H9 (cell line): ENCODE measurements at regions not wholly inside any gene's neighbourhood (a gene's known extent, or its start where the extent isn't known, plus 50 kb on each side); places are given as distances from the start of the nearest gene placed in this dataset.

ENCODE experiments used
- DNase-seq: peaks from one replicate; pipeline ENCODE4 v3.0.0-alpha.2; 2017
- H2AFZ ChIP-seq: one replicate; pipeline ENCODE4 v1.6.1; 2013; ENCODE audit warnings: mild to moderate bottlenecking, low read length, control low read depth, moderate library complexity
- H2AK5ac ChIP-seq: 2 replicates; pipeline ENCODE4 v1.6.1; 2013; ENCODE audit warnings: low read length, control low read depth, mixed read lengths; ENCODE audit not compliant: insufficient read length
- H2BK120ac ChIP-seq: one replicate; pipeline ENCODE4 v1.6.1; 2013; ENCODE audit warnings: low read depth, mild to moderate bottlenecking, low read length, control low read depth, inconsistent platforms; ENCODE audit not compliant: poor library complexity, severe bottlenecking
- H2BK12ac ChIP-seq: 2 replicates; pipeline ENCODE4 v1.6.1; 2013; ENCODE audit warnings: low read length, control low read depth, mixed read lengths, low read depth; ENCODE audit not compliant: insufficient read length
- H2BK15ac ChIP-seq: 2 replicates; pipeline ENCODE4 v1.6.1; 2013; ENCODE audit warnings: low read depth, low read length, control low read depth
- H2BK20ac ChIP-seq: one replicate; pipeline ENCODE4 v1.6.1; 2013; ENCODE audit warnings: low read depth, mild to moderate bottlenecking, low read length, control low read depth, inconsistent platforms; ENCODE audit not compliant: poor library complexity, severe bottlenecking
- H2BK5ac ChIP-seq: 2 replicates; pipeline ENCODE4 v1.6.1; 2013; ENCODE audit warnings: low read length, control low read depth, mixed read lengths; ENCODE audit not compliant: insufficient read length
- H3K14ac ChIP-seq: 2 replicates; pipeline ENCODE4 v1.6.1; 2013; ENCODE audit warnings: low read length, control low read depth; ENCODE audit not compliant: insufficient read depth
- H3K18ac ChIP-seq: 2 replicates; pipeline ENCODE4 v1.6.1; 2013; ENCODE audit warnings: low read depth, mild to moderate bottlenecking, mixed read lengths, low read length, control low read depth; ENCODE audit not compliant: insufficient read length
- H3K23ac ChIP-seq: 2 replicates; pipeline ENCODE4 v1.6.1; 2013; ENCODE audit warnings: low read length, control low read depth, mixed read lengths, low read depth; ENCODE audit not compliant: insufficient read length
- H3K23me2 ChIP-seq: 2 replicates; pipeline ENCODE4 v1.6.1; 2013; ENCODE audit warnings: low read depth, mild to moderate bottlenecking, mixed read lengths, low read length, control low read depth; ENCODE audit not compliant: insufficient read length, poor library complexity, severe bottlenecking
- H3K27ac ChIP-seq: 2 replicates; pipeline ENCODE4 v1.5.1; 2013; ENCODE audit warnings: low read length, control low read depth, mixed read lengths, low read depth; ENCODE audit not compliant: insufficient read length
- H3K27me3 ChIP-seq: 2 replicates; pipeline ENCODE4 v1.6.1; 2013; ENCODE audit warnings: low read length, control low read depth, inconsistent platforms; ENCODE audit not compliant: insufficient read depth
- H3K4ac ChIP-seq: 2 replicates; pipeline ENCODE4 v1.6.1; 2013; ENCODE audit warnings: low read depth, mild to moderate bottlenecking, control low read depth, inconsistent platforms, low read length, moderate library complexity
- H3K4me1 ChIP-seq: 2 replicates; pipeline ENCODE4 v1.6.1; 2013; ENCODE audit warnings: low read length, control low read depth, inconsistent platforms; ENCODE audit not compliant: insufficient read depth
- H3K4me2 ChIP-seq: 2 replicates; pipeline ENCODE4 v1.6.1; 2013; ENCODE audit warnings: low read length, control low read depth, mixed read lengths; ENCODE audit not compliant: insufficient read length, insufficient read depth
- H3K56ac ChIP-seq: 2 replicates; pipeline ENCODE4 v1.6.1; 2013; ENCODE audit warnings: low read depth, mild to moderate bottlenecking, mixed read lengths, low read length, control low read depth; ENCODE audit not compliant: insufficient read length
- H3K79me1 ChIP-seq: 2 replicates; pipeline ENCODE4 v1.6.1; 2013; ENCODE audit warnings: low read depth, mild to moderate bottlenecking, moderate library complexity, low read length, control low read depth, inconsistent platforms; ENCODE audit not compliant: insufficient read depth, poor library complexity, severe bottlenecking
- H3K79me2 ChIP-seq: 2 replicates; pipeline ENCODE4 v1.6.1; 2013; ENCODE audit warnings: low read length, control low read depth, inconsistent platforms; ENCODE audit not compliant: insufficient read depth
- H3K9ac ChIP-seq: 2 replicates; pipeline ENCODE4 v1.6.1; 2013; ENCODE audit warnings: low read length, control low read depth, mixed read lengths; ENCODE audit not compliant: insufficient read length; ENCODE audit errors: extremely low read depth
- H3K9me3 ChIP-seq: one replicate; pipeline ENCODE4 v1.6.1; 2013; ENCODE audit warnings: low read depth, low read length, inconsistent platforms; ENCODE audit not compliant: control insufficient read depth
- H3T11ph ChIP-seq: one replicate; pipeline ENCODE4 v1.6.1; 2013; ENCODE audit warnings: mild to moderate bottlenecking, low read length, control low read depth, inconsistent platforms
- H4K20me1 ChIP-seq: one replicate; pipeline ENCODE4 v1.6.1; 2013; ENCODE audit not compliant: control insufficient read depth, insufficient read length, insufficient read depth
- H4K5ac ChIP-seq: 2 replicates; pipeline ENCODE4 v1.6.1; 2013; ENCODE audit warnings: low read depth, mild to moderate bottlenecking, mixed read lengths, low read length, control low read depth; ENCODE audit not compliant: insufficient read length
- H4K8ac ChIP-seq: replicated peaks from 2 replicates; pipeline ENCODE4 v1.6.1; 2013; ENCODE audit warnings: low read length, control low read depth, mixed read lengths, low read depth; ENCODE audit not compliant: insufficient read length
- H4K91ac ChIP-seq: 2 replicates; pipeline ENCODE4 v1.6.1; 2013; ENCODE audit warnings: low read depth, mild to moderate bottlenecking, moderate library complexity, mixed read lengths, low read length, control low read depth; ENCODE audit not compliant: insufficient read length
- H3K27ac Mint-ChIP-seq, 3 experiments: 2 replicates in 2 of 3; 3 replicates in 1 of 3; pipeline ENCODE4 v1.8.0; 2020 to 2021; ENCODE audit warnings: mixed read lengths in 3 of 3, mild to moderate bottlenecking in 1 of 3, moderate library complexity in 1 of 3
- H3K27me3 Mint-ChIP-seq: 2 replicates; pipeline ENCODE4 v1.8.0; 2021; ENCODE audit warnings: low read depth, mild to moderate bottlenecking, moderate library complexity, mixed read lengths
- H3K36me3 Mint-ChIP-seq, 3 experiments: 2 replicates in 2 of 3; 3 replicates in 1 of 3; pipeline ENCODE4 v1.8.0; 2020 to 2021; ENCODE audit warnings: low read depth in 3 of 3, mixed read lengths in 3 of 3; ENCODE audit not compliant: insufficient read depth in 1 of 3
- H3K4me1 Mint-ChIP-seq, 2 experiments: 2 replicates each; pipeline ENCODE4 v1.8.0; 2020; ENCODE audit warnings: mixed read lengths in 2 of 2
- H3K4me3 Mint-ChIP-seq, 2 experiments: 2 replicates in 1 of 2; 3 replicates in 1 of 2; pipeline ENCODE4 v1.8.0; 2020 to 2021; ENCODE audit warnings: mild to moderate bottlenecking in 2 of 2, mixed read lengths in 2 of 2, moderate library complexity in 1 of 2
- H3K9me3 Mint-ChIP-seq, 2 experiments: 2 replicates in 1 of 2; 3 replicates in 1 of 2; pipeline ENCODE4 v1.8.0; 2020; ENCODE audit warnings: mild to moderate bottlenecking in 2 of 2, mixed read lengths in 2 of 2, moderate library complexity in 1 of 2
- WGBS: extraction: QIAGEN DNeasy Blood & Tissue Kit; methylation state at CpG from one replicate; pipeline ENCODE4 v1.1.7; 2013; ENCODE audit warnings: missing lambda C conversion rate, low lambda C conversion rate, mixed read lengths; ENCODE audit not compliant: insufficient read length; ENCODE audit errors: extremely low coverage; 5-methylcytosine and 5-hydroxymethylcytosine counted together
- TF ChIP-seq, protein P1 (sequence below): fragments of 200-600 bp; sonication (generic); conservative IDR thresholded peaks from 3 replicates; pipeline ENCODE4 v1.8.0; 2021; ENCODE audit warnings: antibody characterized with exemption, mild to moderate bottlenecking

DNA sequence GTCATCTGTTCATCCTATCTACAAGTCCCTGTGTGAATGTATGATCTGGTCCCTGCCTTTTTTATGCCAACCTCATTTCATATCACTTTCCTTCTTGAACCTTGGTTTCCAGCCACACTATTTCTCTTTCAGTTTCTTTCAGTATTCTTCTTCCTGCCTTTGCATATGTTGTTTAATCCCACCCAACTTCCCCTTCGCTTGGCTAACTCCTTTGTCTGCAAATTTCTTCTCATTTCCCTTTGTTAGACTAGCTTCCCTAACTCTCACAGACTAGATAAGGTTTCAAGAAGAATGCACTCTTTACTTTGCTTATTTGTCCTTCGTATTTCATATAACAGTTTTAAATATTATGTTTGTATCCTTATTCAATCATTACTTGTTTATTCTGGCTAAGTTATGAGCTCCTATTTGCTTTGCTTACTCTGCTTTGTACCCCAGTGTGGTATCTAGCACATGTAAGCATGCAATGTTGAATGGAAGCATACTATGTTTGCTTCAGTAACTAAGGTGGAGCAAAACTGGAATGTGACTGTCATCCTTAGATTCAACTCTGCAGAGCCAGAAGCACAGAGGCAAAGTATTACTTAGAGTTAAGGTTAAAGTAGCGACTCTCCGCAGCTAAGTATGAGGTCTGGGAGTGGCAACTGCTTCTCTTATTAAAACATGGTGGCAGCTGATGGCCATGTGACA, 681.3 kb downstream of the CPS1 start:
- peak overlapping the region in 1 of 3 experiments; percentile 47; a peak in 1 of 7 replicates for H3K27ac Mint-ChIP-seq
- Histone ChIP-seq H4K8ac (no peak overlapping the region), H2BK20ac (no peak overlapping the region), H2BK12ac (no peak overlapping the region), H3K79me1 (no peaks in the 10 kb centered on the region), H3K79me2 (no peaks in the 10 kb centered on the region), H4K91ac (no peak overlapping the region), H2BK120ac (no peak overlapping the region), H3K4me2 (no peak overlapping the region), H3K23ac (no peak overlapping the region), H3K18ac (no peak overlapping the region), H3K23me2 (no peaks in the 10 kb centered on the region), H3K9ac (no peak overlapping the region), H4K5ac (no peak overlapping the region), H2BK15ac (no peak overlapping the region), H2AFZ (no peak overlapping the region), H3K27me3 (no peaks in the 10 kb centered on the region), H2BK5ac (no peak overlapping the region), H3K27ac (no peak overlapping the region), H3K14ac (no peak overlapping the region), H3K4me1 (no peaks in the 10 kb centered on the region; the same call in 1 of the 2 replicates), H2AK5ac (no peak overlapping the region), H3T11ph (no peak overlapping the region), H3K4ac (no peak overlapping the region), H3K9me3 (no peaks in the 10 kb centered on the region), H3K56ac (no peak overlapping the region), H4K20me1 (no peaks in the 10 kb centered on the region)
- H3K27me3 Mint-ChIP-seq: no peaks in the 10 kb centered on the region
- TF ChIP-seq, protein P1, sequence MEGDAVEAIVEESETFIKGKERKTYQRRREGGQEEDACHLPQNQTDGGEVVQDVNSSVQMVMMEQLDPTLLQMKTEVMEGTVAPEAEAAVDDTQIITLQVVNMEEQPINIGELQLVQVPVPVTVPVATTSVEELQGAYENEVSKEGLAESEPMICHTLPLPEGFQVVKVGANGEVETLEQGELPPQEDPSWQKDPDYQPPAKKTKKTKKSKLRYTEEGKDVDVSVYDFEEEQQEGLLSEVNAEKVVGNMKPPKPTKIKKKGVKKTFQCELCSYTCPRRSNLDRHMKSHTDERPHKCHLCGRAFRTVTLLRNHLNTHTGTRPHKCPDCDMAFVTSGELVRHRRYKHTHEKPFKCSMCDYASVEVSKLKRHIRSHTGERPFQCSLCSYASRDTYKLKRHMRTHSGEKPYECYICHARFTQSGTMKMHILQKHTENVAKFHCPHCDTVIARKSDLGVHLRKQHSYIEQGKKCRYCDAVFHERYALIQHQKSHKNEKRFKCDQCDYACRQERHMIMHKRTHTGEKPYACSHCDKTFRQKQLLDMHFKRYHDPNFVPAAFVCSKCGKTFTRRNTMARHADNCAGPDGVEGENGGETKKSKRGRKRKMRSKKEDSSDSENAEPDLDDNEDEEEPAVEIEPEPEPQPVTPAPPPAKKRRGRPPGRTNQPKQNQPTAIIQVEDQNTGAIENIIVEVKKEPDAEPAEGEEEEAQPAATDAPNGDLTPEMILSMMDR: no peak
- H3K4me3 Mint-ChIP-seq: no peak overlapping the region
- no peak for DNase-seq
- peaks cover 5 to 6% of the 10 kb centered on the region in 2 experiments for H3K4me1 Mint-ChIP-seq
- no peaks in the 10 kb centered on the region; a peak in 1 of 7 replicates for H3K36me3 Mint-ChIP-seq
- no CpG with 5 or more reads among the region's 4 CpGs for WGBS
- no peaks in the 10 kb centered on the region for H3K9me3 Mint-ChIP-seq
